Activated naive CD4-positive, alpha-beta T cell treated with anti-CD3 and anti-CD28 coated beads, Interleukin-2, amount 50 U/mL, for 72 hours (primary cell): ENCODE measurements at regions not wholly inside any gene's neighbourhood (a gene's known extent, or its start where the extent isn't known, plus 50 kb on each side); places are given as distances from the start of the nearest gene placed in this dataset.

Source experiments
- ATAC-seq, 2 donors: fragments of 150-1000 bp; cut with Tn5 transposase; 2 replicates each; pipeline ENCODE4 v1.10.0; 2021; ENCODE audit warnings: mild to moderate bottlenecking in 2 of 2, moderate library complexity in 2 of 2
- DNase-seq, 2 donors: peaks; one replicate each; pipeline ENCODE4 v3.0.0; 2021 to 2022; ENCODE audit warnings: low spot score in 2 of 2
- H3K27ac Mint-ChIP-seq, 2 donors: one replicate each; pipeline ENCODE4 v1.8.0; 2022; ENCODE audit warnings: mild to moderate bottlenecking in 2 of 2, mixed read lengths in 2 of 2
- H3K36me3 Mint-ChIP-seq, 2 donors: one replicate each; pipeline ENCODE4 v1.8.0; 2022; ENCODE audit warnings: mixed read lengths in 2 of 2
- H3K9me3 Mint-ChIP-seq, 2 donors: one replicate each; pipeline ENCODE4 v1.8.0; 2022; ENCODE audit warnings: mixed read lengths in 2 of 2

- Mint-ChIP-seq H3K27ac (no peak overlapping the region), H3K36me3 (peaks cover 0 to under 1% of the 10 kb centered on the region in 2 donors), H3K9me3 (peaks cover 5 to 9% of the 10 kb centered on the region in 2 donors)
- DNase-seq (no peak), ATAC-seq (no peak)
These were observed 428.2 kb upstream of the MAF start for GRCh38 chr16:80028581-80029380.

DNA sequence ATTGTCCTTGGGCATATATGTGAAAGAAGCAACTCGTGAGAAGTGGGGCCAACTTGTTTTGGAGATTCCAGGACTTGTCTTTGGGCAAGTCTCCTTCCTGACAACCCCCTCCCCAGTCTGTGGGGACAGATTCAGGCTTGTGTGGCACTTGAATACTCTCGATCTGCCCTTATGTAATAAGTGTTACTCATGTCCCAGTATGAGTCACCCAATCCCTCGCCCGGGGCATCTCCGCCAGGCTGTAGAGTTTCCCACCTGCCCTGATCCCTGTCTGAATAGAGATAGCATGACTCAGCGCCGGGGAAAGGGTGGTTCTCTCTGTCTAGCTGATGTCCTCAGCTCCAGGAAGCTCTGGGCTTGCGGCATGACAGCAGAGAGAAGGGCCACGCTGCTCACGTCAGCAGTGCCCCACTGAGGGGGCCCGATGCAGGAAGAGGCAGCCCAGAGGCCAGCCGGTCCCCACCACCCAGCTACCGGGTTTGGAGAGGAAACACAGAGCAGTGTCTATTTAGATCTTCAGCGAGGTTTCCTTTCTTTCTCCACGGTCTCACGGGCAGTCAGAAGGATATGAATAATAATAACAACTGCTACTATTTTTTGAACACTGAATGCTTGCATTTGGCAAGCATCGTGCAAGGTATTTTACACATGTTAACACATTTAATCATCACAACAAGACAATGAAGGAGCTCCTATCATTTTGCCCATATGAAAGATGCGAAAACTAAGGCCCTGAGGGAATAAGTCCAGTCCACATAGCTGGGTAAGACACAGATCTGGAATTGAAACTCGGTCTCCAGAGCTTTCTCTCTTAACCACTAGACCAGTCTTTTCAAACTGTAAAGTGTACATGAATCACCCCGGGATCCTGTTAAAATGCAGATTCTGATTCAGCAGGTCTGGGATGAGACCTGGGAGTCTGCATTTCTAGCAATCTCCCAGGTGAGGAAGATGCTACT is 426.7 kb upstream of the MAF start:
- peaks cover 0 to 9% of the 10 kb centered on the region in 2 donors for H3K9me3 Mint-ChIP-seq
- ATAC-seq, result peak; percentile 89 to 98
- peak in 1 of 2 donors; percentile 46 for DNase-seq
- peak overlapping the region in 1 of 2 donors; percentile 65 for H3K27ac Mint-ChIP-seq
- H3K36me3 Mint-ChIP-seq, result no peaks in the 10 kb centered on the region

DNA sequence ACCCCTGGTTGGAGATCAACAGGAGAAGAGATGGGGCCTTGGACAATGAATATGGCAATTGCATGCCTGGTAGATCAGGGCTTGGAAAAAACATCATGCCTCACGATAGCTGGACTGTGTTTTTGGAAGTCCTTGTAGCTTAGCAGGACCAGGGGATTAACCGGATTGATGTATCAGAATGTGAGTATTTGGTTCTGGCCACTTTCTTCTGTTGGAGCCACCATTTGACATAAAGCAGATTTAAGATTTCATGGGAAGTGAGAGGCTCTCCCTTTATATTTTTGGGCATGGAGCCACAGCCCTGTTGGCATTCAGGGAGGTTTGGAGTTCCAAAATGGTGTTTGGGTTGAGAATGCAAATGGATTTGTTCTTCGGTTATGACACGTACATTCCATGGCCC is 424.7 kb upstream of the MAF start:
- ATAC-seq (no peak), DNase-seq (no peak)
- Mint-ChIP-seq H3K9me3 (no peaks in the 10 kb centered on the region), H3K27ac (no peak overlapping the region), H3K36me3 (no peaks in the 10 kb centered on the region)

DNA sequence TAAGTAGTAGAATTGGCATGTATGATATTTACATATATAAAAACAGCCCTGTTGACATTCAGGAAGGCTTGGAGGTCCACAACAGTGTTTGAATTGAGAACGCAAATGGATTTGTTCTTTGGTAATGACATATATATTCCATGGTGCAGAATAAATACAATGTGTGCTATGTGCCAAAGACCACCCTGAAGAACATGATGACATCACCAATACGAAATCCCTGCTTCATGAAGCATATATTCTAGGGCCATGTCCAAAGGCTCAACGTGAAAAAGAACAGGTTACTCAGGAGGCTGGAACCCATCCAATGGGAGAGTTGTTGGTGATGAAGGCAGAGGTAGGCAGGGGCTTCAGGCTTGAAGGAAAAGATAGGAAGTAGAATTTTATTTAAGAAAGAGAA is 423.9 kb upstream of the MAF start:
- DNase-seq (no peak), ATAC-seq (no peak)
- no peaks in the 10 kb centered on the region for H3K36me3 Mint-ChIP-seq
- H3K27ac Mint-ChIP-seq, result no peak overlapping the region
- peaks cover 0 to 1% of the 10 kb centered on the region in 2 donors for H3K9me3 Mint-ChIP-seq

DNA sequence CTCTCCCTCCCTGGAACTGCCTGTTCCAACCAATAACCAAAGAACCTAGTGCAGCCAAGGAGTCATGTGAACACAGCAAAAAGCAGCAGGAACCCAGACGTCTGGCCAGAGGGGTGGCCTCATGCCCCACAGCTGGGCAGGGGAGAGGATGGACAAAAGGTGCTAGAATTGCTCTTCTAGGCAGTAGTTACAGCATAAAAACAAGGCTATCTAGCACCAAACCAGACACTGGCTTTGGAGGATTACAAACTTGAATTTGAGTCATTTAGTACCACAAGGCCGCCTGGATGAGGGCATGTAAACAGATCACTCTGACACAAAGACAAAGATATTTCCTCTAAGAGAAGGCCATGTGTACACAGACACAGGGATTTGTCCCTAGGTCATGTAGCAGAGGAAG is 423.3 kb upstream of the MAF start:
- DNase-seq (no peak), ATAC-seq (no peak)
- Mint-ChIP-seq H3K36me3 (no peaks in the 10 kb centered on the region), H3K27ac (no peak overlapping the region), H3K9me3 (peaks cover 0 to 4% of the 10 kb centered on the region in 2 donors)

DNA sequence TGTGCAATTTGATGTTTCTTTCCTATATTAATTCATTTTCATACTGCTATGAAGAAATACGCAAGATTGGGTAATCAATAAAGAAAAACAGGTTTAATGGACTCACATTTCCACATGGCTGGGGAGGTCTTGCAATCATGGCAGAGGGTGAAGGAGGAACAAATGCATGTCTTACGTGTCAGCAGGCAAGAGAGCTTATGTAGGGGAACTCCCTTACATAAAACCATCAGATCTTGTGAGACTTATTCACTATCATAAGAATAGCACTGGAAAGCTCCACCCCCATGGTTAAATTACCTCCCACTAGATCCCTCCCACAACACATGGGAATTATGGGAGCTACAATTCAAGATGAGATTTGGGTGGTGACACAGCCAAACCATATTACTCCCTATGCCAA is 418.9 kb upstream of the MAF start:
- H3K36me3 Mint-ChIP-seq, result no peaks in the 10 kb centered on the region
- ATAC-seq (no peak), DNase-seq (no peak)
- no peak overlapping the region for H3K27ac Mint-ChIP-seq
- peaks cover 0 to 4% of the 10 kb centered on the region in 2 donors for H3K9me3 Mint-ChIP-seq

- Mint-ChIP-seq H3K36me3 (no peaks in the 10 kb centered on the region), H3K9me3 (peaks cover 0 to 4% of the 10 kb centered on the region in 2 donors), H3K27ac (no peak overlapping the region)
- no peak for DNase-seq
- no peak for ATAC-seq
These were observed 417.9 kb upstream of the MAF start for GRCh38 chr16:80018466-80018865.

DNA sequence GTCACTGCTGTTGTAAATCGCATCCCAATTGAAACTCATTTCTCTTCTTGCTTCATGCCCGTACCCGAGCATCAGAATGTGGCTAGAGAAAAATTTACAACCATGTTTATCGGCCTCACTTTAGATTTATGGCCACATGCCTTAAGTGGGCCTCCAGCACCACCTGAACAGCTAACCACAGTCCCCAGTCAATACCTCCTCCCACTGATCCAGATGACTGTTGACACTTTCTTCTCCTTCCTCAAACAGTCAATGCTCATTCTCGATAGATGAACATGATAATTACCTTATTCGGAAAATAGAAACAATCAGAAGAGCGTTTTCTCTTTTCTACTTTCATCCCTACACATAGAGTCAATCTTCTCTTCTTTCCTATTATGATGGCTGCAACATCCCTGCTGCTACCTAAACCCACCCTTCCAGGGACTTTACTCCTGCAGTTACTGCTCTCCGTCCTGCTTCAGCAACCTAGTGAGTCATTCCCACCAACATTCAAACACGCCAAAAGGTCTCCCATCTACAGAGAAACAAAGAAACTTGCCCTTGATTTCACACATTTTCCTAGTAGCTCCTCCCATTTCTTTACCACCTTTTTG is 416.3 kb upstream of the MAF start:
- DNase-seq (no peak), ATAC-seq (no peak)
- peaks cover 0 to 4% of the 10 kb centered on the region in 2 donors for H3K9me3 Mint-ChIP-seq
- no peaks in the 10 kb centered on the region for H3K36me3 Mint-ChIP-seq
- H3K27ac Mint-ChIP-seq, result no peak overlapping the region

GRCh38 chr16:80015566-80015965 is 415.0 kb upstream of the MAF start:
- no peak for DNase-seq
- Mint-ChIP-seq H3K27ac (no peak overlapping the region), H3K9me3 (peaks cover 0 to 9% of the 10 kb centered on the region in 2 donors), H3K36me3 (no peaks in the 10 kb centered on the region)
- no peak for ATAC-seq

DNA sequence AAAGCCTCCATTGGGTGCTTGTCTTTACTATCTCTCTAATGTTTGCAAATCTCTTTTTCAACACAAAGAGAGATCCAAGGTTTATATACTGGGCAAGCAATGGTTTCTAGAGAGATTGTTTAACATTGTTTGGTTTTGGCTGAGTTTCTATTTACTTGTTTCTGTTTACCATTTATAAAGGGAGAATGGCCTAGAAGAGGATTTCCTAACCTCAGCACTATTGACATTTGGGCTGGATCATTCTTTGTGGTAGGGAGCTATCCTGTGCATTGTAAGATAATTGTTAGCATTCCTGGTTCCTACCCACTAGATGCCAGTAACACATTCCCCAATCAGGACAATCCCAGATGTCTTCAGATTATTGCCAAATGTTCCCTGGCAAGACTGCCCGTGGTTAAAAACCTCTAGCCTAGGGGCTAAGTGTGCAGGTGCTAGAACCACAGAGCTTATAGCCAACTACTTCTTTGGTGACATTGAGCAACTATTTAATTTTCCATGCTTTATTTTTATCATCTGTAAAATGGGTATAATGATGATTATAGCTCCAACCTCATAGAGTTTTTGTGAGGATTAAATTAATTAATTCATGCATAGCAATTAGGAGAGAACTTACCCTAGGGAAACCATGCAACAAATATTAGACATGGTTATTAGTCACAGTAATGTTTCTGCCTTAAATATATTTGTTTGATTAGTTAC is 413.9 kb upstream of the MAF start:
- ATAC-seq, result no peak
- no peak for DNase-seq
- H3K27ac Mint-ChIP-seq, result no peak overlapping the region
- H3K36me3 Mint-ChIP-seq, result no peaks in the 10 kb centered on the region
- peaks cover 3 to 7% of the 10 kb centered on the region in 2 donors for H3K9me3 Mint-ChIP-seq

GRCh38 chr16:80012586-80012985 is 412.0 kb upstream of the MAF start:
- DNase-seq, result no peak
- no peak for ATAC-seq
- peaks cover 3 to 4% of the 10 kb centered on the region in 2 donors for H3K9me3 Mint-ChIP-seq
- H3K36me3 Mint-ChIP-seq, result no peaks in the 10 kb centered on the region
- H3K27ac Mint-ChIP-seq, result no peak overlapping the region

DNA sequence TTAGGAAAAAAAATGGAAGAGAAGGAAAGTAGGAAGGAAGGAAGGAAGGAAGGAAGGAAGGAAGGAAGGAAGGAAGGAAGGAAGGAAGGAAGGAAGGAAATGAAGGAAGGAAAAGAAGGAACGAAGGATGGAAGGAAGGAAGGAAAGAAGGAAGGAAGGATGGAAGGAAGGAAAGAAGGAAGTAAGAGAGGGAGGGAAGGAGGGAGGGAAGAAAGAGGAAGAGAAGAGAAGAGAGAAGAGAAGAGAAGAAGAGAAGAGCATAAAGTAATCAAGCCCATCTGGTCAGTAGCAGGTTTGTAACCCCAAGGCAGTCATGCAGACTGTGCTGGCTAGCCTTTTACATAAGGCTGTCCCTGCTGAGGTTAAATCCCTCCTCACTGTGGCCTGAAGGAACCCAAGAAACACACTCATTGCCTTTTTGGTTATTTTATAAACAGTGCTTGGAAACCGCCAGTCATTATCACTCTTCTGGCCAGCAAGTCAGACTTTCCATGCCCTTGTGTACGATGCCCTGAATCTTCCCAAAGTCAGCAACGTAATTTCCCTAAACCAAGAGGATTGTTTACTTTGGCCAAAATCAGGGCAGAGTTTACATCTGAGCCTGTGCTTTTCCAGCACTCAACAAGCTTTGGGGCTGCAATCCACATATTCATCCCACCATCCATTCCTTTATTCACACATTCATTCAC is 409.6 kb upstream of the MAF start:
- no peaks in the 10 kb centered on the region for H3K36me3 Mint-ChIP-seq
- peaks cover 3 to 8% of the 10 kb centered on the region in 2 donors for H3K9me3 Mint-ChIP-seq
- ATAC-seq (no peak), DNase-seq (no peak)
- no peak overlapping the region for H3K27ac Mint-ChIP-seq

DNA sequence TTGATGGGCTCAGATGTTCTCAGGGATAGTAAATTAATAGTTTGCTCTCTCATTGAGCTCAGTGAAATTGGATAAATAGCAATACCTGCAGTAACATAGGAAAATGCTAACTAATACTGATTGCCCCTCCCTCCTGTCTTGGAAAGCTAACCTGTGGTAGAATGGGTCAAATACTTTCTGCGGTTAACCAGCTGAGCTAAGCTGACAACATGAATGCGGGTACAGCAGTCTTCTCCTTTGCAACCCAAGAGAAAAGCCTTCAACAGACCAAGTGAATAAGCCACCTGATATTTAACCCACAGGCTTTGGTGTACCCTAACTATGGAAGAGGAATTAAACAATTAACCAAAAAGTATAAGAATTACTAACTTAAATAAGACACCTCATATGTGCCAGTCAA is 408.3 kb upstream of the MAF start:
- no peak overlapping the region for H3K27ac Mint-ChIP-seq
- no peak for DNase-seq
- peaks cover 3 to 8% of the 10 kb centered on the region in 2 donors for H3K9me3 Mint-ChIP-seq
- ATAC-seq, result no peak
- no peaks in the 10 kb centered on the region for H3K36me3 Mint-ChIP-seq

DNA sequence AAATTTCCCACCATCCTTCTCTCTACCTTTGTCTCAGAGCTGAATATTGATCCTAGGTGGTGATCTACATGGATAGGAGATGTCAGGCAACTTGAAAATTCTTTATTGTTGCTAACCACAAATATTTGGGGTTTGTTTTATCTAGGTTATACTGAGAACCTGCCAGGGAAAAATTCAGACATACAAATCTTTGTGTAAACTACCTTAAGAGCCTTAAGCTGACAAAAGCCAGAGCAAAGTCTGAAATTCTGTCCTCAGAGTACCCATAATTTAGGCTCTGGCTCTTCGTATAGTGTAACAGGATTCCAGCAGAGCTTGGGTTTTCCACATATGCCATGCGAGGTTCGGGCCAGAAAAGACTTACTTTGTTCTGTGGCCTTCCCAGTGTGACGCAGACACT is 406.7 kb upstream of the MAF start:
- no peak overlapping the region for H3K27ac Mint-ChIP-seq
- peaks cover 7 to 8% of the 10 kb centered on the region in 2 donors for H3K9me3 Mint-ChIP-seq
- H3K36me3 Mint-ChIP-seq, result peaks cover 0 to 5% of the 10 kb centered on the region in 2 donors
- DNase-seq (no peak), ATAC-seq (no peak)

- ATAC-seq (no peak), DNase-seq (no peak)
- peaks cover 0 to 5% of the 10 kb centered on the region in 2 donors for H3K36me3 Mint-ChIP-seq
- peaks cover 6 to 7% of the 10 kb centered on the region in 2 donors for H3K9me3 Mint-ChIP-seq
- H3K27ac Mint-ChIP-seq, result no peak overlapping the region
These were observed 406.0 kb upstream of the MAF start for GRCh38 chr16:80006241-80007215.
